GM10266 (cell line): ENCODE measurements at regions not wholly inside any gene's neighbourhood (a gene's known extent, or its start where the extent isn't known, plus 50 kb on each side); places are given as distances from the start of the nearest gene placed in this dataset.

Source experiments
- DNase-seq: peaks from one replicate; pipeline ENCODE4 v3.0.0; 2012; ENCODE audit errors: extremely low spot score
- CTCF ChIP-seq: IDR thresholded peaks from 2 replicates; pipeline ENCODE4 v1.5.1; 2012; ENCODE audit warnings: mild to moderate bottlenecking, low read depth; ENCODE audit not compliant: control insufficient read depth, insufficient read depth; ENCODE audit errors: missing control alignments

- TF ChIP-seq CTCF, result no peak
- no peak for DNase-seq
Measured at GRCh38 chr22:48939441-48940265, 888.0 kb downstream of the BRD1 start.

GRCh38 chr22:48938741-48939140, 888.9 kb downstream of the BRD1 start:
- DNase-seq, result no peak
- TF ChIP-seq CTCF, result no peak

GRCh38 chr22:48937032-48937639, 890.5 kb downstream of the BRD1 start:
- DNase-seq, result no peak
- TF ChIP-seq CTCF, result no peak

GRCh38 chr22:48936391-48936790, 891.3 kb downstream of the BRD1 start:
- TF ChIP-seq CTCF, result no peak
- DNase-seq, result no peak

GRCh38 chr22:48934446-48934845, 893.2 kb downstream of the BRD1 start:
- no peak for TF ChIP-seq CTCF

GRCh38 chr22:48931452-48931851, 896.2 kb downstream of the BRD1 start:
- DNase-seq, result no peak
- TF ChIP-seq CTCF, result no peak

More at GRCh38 chr22:48934446-48934845, 893.2 kb downstream of the BRD1 start:
- DNase-seq, result no peak

GRCh38 chr22:48929276-48929790, 898.3 kb downstream of the BRD1 start:
- no peak for DNase-seq
- no peak for TF ChIP-seq CTCF
